ENCODE measurements at regions not wholly inside any gene's neighbourhood (a gene's known extent, or its start where the extent isn't known, plus 50 kb on each side); places are given as distances from the start of the nearest gene placed in this dataset.

DNA sequence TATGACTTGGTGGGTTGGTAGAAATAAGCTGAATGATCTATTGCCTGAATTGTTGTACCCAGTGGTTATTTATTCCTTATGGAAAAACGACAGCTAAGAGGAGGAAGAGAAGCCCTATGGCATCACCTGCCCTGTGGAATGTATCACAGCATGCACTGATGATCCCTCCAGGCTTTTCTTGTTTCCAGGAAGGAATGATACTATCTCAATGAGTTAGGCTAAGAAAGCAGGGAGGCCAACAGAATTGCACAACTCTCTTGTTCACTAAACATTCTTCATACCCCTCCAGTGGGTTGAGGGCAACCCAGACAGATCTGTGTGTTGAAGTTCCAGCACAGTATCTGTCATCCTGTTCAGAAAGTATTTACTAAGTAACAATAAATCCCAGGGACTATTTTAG is 1001.7 kb upstream of the GYPC start:
- Histone ChIP-seq H3K9ac (ENCODE audit: low read depth in 1 of 2, low read length in 2 of 2) (no peak overlapping the region), H3K27me3 (ENCODE audit: control insufficient read depth in 4 of 4, insufficient read depth in 4 of 4, low read length in 3 of 4) (no peaks in the 10 kb centered on the region), H3K4me1 (ENCODE audit: control insufficient read depth in 4 of 4, insufficient read depth in 4 of 4, low read length in 3 of 4) (no peaks in the 10 kb centered on the region), H3K36me3 (ENCODE audit: control insufficient read depth in 4 of 4, insufficient read depth in 3 of 4, low read depth in 1 of 4, low read length in 3 of 4) (no peaks in the 10 kb centered on the region), H3K27ac (ENCODE audit: low read depth in 1 of 2, low read length in 2 of 2) (no peak overlapping the region), H3K4me3 (ENCODE audit: low read depth in 1 of 3, low read length in 3 of 3) (no peak overlapping the region), H3K9me3 (ENCODE audit: control insufficient read depth in 4 of 4, low read length in 3 of 4) (no peaks in the 10 kb centered on the region)
- TF ChIP-seq TAF1 (conservative IDR thresholded peaks at IDR 0.05) (no peak), YY1 (IDR thresholded peaks at IDR 0.05) (no peak), FOXA1 (IDR thresholded peaks at IDR 0.05) (no peak), CTCF (IDR thresholded peaks at IDR 0.05; ENCODE audit: low read depth, low read length, missing input control) (no peak), EGR1 (IDR thresholded peaks at IDR 0.05; ENCODE audit: low read depth in 2 of 2) (no peak), GABPA (IDR thresholded peaks at IDR 0.05 in 1 of 2, conservative IDR thresholded peaks at IDR 0.05 in 1 of 2) (no peak), FOXA2 (IDR thresholded peaks at IDR 0.05) (no peak), RXRA (IDR thresholded peaks at IDR 0.05) (no peak), HNF4G (IDR thresholded peaks at IDR 0.05) (no peak), HNF4A (conservative IDR thresholded peaks at IDR 0.05) (no peak), JUND (IDR thresholded peaks at IDR 0.05) (no peak), RAD21 (IDR thresholded peaks at IDR 0.05) (no peak), MAX (IDR thresholded peaks at IDR 0.05) (no peak), NR2F2 (IDR thresholded peaks at IDR 0.05) (no peak), SP1 (IDR thresholded peaks at IDR 0.05) (no peak)
- TF ChIP-seq, protein P1, sequence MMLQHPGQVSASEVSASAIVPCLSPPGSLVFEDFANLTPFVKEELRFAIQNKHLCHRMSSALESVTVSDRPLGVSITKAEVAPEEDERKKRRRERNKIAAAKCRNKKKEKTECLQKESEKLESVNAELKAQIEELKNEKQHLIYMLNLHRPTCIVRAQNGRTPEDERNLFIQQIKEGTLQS (IDR thresholded peaks at IDR 0.05), result no peak
- TF ChIP-seq, protein P2, sequence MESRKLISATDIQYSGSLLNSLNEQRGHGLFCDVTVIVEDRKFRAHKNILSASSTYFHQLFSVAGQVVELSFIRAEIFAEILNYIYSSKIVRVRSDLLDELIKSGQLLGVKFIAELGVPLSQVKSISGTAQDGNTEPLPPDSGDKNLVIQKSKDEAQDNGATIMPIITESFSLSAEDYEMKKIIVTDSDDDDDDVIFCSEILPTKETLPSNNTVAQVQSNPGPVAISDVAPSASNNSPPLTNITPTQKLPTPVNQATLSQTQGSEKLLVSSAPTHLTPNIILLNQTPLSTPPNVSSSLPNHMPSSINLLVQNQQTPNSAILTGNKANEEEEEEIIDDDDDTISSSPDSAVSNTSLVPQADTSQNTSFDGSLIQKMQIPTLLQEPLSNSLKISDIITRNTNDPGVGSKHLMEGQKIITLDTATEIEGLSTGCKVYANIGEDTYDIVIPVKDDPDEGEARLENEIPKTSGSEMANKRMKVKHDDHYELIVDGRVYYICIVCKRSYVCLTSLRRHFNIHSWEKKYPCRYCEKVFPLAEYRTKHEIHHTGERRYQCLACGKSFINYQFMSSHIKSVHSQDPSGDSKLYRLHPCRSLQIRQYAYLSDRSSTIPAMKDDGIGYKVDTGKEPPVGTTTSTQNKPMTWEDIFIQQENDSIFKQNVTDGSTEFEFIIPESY (IDR thresholded peaks at IDR 0.05), result no peak
- DNase-seq (ENCODE audit: low spot score), result no peak
- WGBS, result 33% methylated on average over 1 of the region's 1 CpG

GRCh38 chr2:125656190-125656589 is 999.8 kb upstream of the GYPC start:
- TF ChIP-seq, protein P2 (IDR thresholded peaks at IDR 0.05), result no peak
- TF ChIP-seq FOXA2 (IDR thresholded peaks at IDR 0.05), result no peak
- TF ChIP-seq JUND (IDR thresholded peaks at IDR 0.05), result no peak
- no peak for TF ChIP-seq HNF4G (IDR thresholded peaks at IDR 0.05)
- no peak for TF ChIP-seq FOXA1 (IDR thresholded peaks at IDR 0.05)
- TF ChIP-seq RXRA (IDR thresholded peaks at IDR 0.05), result no peak
- TF ChIP-seq, protein P1 (IDR thresholded peaks at IDR 0.05), result no peak
- TF ChIP-seq RAD21 (IDR thresholded peaks at IDR 0.05), result no peak
- TF ChIP-seq SP1 (IDR thresholded peaks at IDR 0.05), result no peak
- TF ChIP-seq GABPA (IDR thresholded peaks at IDR 0.05 in 1 of 2, conservative IDR thresholded peaks at IDR 0.05 in 1 of 2), result no peak
- TF ChIP-seq CTCF (IDR thresholded peaks at IDR 0.05; ENCODE audit: low read depth, low read length, missing input control), result no peak
- TF ChIP-seq REST (IDR thresholded peaks at IDR 0.05), result no peak
- no peak for TF ChIP-seq NR2F2 (IDR thresholded peaks at IDR 0.05)
- Histone ChIP-seq H3K27me3 (ENCODE audit: control insufficient read depth in 4 of 4, insufficient read depth in 4 of 4, low read length in 3 of 4) (no peaks in the 10 kb centered on the region), H3K36me3 (ENCODE audit: control insufficient read depth in 4 of 4, insufficient read depth in 3 of 4, low read depth in 1 of 4, low read length in 3 of 4) (no peaks in the 10 kb centered on the region), H3K9me3 (ENCODE audit: control insufficient read depth in 4 of 4, low read length in 3 of 4) (no peaks in the 10 kb centered on the region), H3K4me3 (ENCODE audit: low read depth in 1 of 3, low read length in 3 of 3) (no peak overlapping the region), H3K9ac (ENCODE audit: low read depth in 1 of 2, low read length in 2 of 2) (no peak overlapping the region), H3K27ac (ENCODE audit: low read depth in 1 of 2, low read length in 2 of 2) (no peak overlapping the region), H3K4me1 (ENCODE audit: control insufficient read depth in 4 of 4, insufficient read depth in 4 of 4, low read length in 3 of 4) (no peaks in the 10 kb centered on the region)
- DNase-seq (ENCODE audit: low spot score), result no peak
- WGBS, result 39% methylated on average over 1 of the region's 1 CpG
